GM23338 (cell line): ENCODE measurements at regions not wholly inside any gene's neighbourhood (a gene's known extent, or its start where the extent isn't known, plus 50 kb on each side); places are given as distances from the start of the nearest gene placed in this dataset.
A peak's percentile ranks its signal among the peaks of the same experiment; 100 is the strongest.

ENCODE experiments used
- ATAC-seq: fragments of 200-7000 bp; cut with Tn5 transposase; 3 replicates; pipeline ENCODE4 v1.9.1; 2020
- DNase-seq: peaks from one replicate; pipeline ENCODE4 v3.0.0-alpha.2; 2015; ENCODE audit warnings: low spot score
- H2AFZ ChIP-seq: fragments of 200-600 bp; sonication (generic); 2 replicates; pipeline ENCODE4 v1.8.0; 2016; ENCODE audit warnings: antibody characterized with exemption, mild to moderate bottlenecking, moderate library complexity
- H3F3A ChIP-seq: fragments of 200-600 bp; sonication (generic); replicated peaks from 2 replicates; pipeline ENCODE4 v1.8.0; 2017; ENCODE audit warnings: antibody characterized with exemption, mixed run types, low read depth
- H3K27ac ChIP-seq: fragments of 200-600 bp; sonication (generic); 2 replicates; pipeline ENCODE4 v1.6.1; 2016; ENCODE audit warnings: low read depth
- H3K27me3 ChIP-seq: fragments of 200-600 bp; sonication (generic); 2 replicates; pipeline ENCODE4 v1.8.0; 2016; ENCODE audit warnings: mild to moderate bottlenecking, mixed run types, moderate library complexity; ENCODE audit not compliant: insufficient read depth
- H3K36me3 ChIP-seq: fragments of 200-600 bp; sonication (generic); 2 replicates; pipeline ENCODE4 v1.8.0; 2016; ENCODE audit warnings: mild to moderate bottlenecking; ENCODE audit not compliant: insufficient read depth
- H3K4me1 ChIP-seq: fragments of 200-600 bp; sonication (generic); 2 replicates; pipeline ENCODE4 v1.8.0; 2016; ENCODE audit warnings: mild to moderate bottlenecking, moderate library complexity; ENCODE audit not compliant: insufficient read depth
- H3K4me2 ChIP-seq: fragments of 200-600 bp; sonication (generic); 2 replicates; pipeline ENCODE4 v1.7.1; 2017; ENCODE audit warnings: mixed run types
- H3K4me3 ChIP-seq: fragments of 200-600 bp; sonication (generic); 2 replicates; pipeline ENCODE4 v1.6.1; 2016; ENCODE audit warnings: mixed run types
- H3K79me2 ChIP-seq: fragments of 200-600 bp; sonication (generic); replicated peaks from 2 replicates; pipeline ENCODE4 v1.8.0; 2017; ENCODE audit warnings: mild to moderate bottlenecking; ENCODE audit not compliant: insufficient read depth
- H3K9me2 ChIP-seq: fragments of 200-600 bp; sonication (generic); 2 replicates; pipeline ENCODE4 v1.8.0; 2017; ENCODE audit not compliant: insufficient read depth
- H4K20me1 ChIP-seq: fragments of 200-600 bp; sonication (generic); replicated peaks from 2 replicates; pipeline ENCODE4 v1.8.0; 2017; ENCODE audit warnings: mild to moderate bottlenecking; ENCODE audit not compliant: insufficient read depth
- H3K27ac Mint-ChIP-seq: 2 replicates; pipeline ENCODE4 v1.8.0; 2020; ENCODE audit warnings: inconsistent platforms, mild to moderate bottlenecking, moderate library complexity, mixed read lengths
- H3K27me3 Mint-ChIP-seq: 3 replicates; pipeline ENCODE4 v1.8.0; 2022; ENCODE audit warnings: low read depth, mild to moderate bottlenecking, moderate library complexity, mixed read lengths, inconsistent platforms; ENCODE audit not compliant: insufficient read depth, poor library complexity
- H3K36me3 Mint-ChIP-seq: 3 replicates; pipeline ENCODE4 v1.8.0; 2021; ENCODE audit warnings: low read depth, mild to moderate bottlenecking, inconsistent platforms, moderate library complexity, mixed read lengths
- H3K4me1 Mint-ChIP-seq: 3 replicates; pipeline ENCODE4 v1.8.0; 2020; ENCODE audit warnings: mild to moderate bottlenecking, inconsistent platforms, mixed read lengths
- H3K4me3 Mint-ChIP-seq: 3 replicates; pipeline ENCODE4 v1.8.0; 2021; ENCODE audit warnings: moderate library complexity, mild to moderate bottlenecking, inconsistent platforms, mixed read lengths
- H3K9me3 Mint-ChIP-seq: 3 replicates; pipeline ENCODE4 v1.8.0; 2020; ENCODE audit warnings: moderate library complexity, mild to moderate bottlenecking, inconsistent platforms, mixed read lengths
- EZH2 ChIP-seq: fragments of 200-600 bp; sonication (generic); IDR thresholded peaks from one replicate; pipeline ENCODE4 v1.8.0; 2017; ENCODE audit warnings: antibody characterized with exemption, mild to moderate bottlenecking, low read depth; ENCODE audit not compliant: unreplicated experiment
- ZNF462 ChIP-seq: fragments of 250-450 bp; sonication (Bioruptor Pico); IDR thresholded peaks from 2 replicates; pipeline ENCODE4 v1.5.0; 2020; ENCODE audit warnings: mild to moderate bottlenecking, moderate library complexity

DNA sequence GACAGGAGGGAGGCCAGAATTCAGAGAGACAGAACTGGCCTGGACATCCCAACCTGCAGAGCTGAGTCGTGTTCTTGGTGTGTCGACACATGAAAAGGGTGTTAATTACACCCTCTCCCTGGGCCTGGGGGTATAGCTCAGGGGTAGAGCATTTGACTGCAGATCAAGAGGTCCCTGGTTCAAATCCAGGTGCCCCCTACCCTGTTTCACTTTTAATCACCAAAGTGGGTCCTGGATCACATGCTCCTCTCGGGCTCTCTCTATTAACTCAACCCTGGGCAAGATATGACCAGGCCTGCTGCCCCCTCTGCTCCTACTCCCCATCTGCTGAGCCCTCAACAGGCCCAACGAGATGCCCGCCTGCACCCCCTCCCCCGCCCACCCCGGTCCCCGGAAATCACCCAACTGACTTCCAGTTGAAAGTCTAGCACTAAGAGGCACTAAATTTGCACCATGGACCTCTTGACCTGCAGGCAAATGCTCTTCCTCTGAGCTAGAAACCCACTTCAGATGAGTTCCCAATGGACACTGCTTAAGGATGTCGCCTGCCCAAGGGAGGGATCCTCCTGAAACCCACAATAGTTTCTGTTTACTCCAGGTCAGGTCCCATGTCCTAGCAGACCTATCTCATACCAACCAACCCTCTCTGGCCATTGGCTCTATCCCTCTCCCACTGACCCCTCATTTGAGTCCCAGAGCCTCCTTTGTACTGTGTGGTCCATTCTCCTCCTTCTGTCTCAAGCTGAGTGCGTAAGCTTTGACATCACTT is 137.6 kb downstream of the ZNF467 start:
- TF ChIP-seq EZH2 = no peak
- peak; percentile 29; the same call in 1 of the 2 replicates for TF ChIP-seq ZNF462 (CRISPR knock-in tag)
- H3K27ac ChIP-seq = no peak overlapping the region
- H3K36me3 ChIP-seq = no peaks in the 10 kb centered on the region
- no peak overlapping the region; the same call in 1 of the 2 replicates for H3K4me2 ChIP-seq
- H2AFZ ChIP-seq = no peak overlapping the region
- Mint-ChIP-seq H3K27ac (no peak overlapping the region), H3K4me1 (peaks cover 4% of the 10 kb centered on the region; the same call in 2 of the 3 replicates), H3K9me3 (peaks cover 3% of the 10 kb centered on the region; the same call in 1 of the 3 replicates), H3K27me3 (peaks cover 10% of the 10 kb centered on the region), H3K4me3 (peak overlapping the region; percentile 39; the same call in 1 of the 3 replicates), H3K36me3 (0 out of 3 replicates have a peak, but pooled peaks cover 3% of the 10 kb centered on the region)
- H3K9me2 ChIP-seq = no peaks in the 10 kb centered on the region
- no peaks in the 10 kb centered on the region for H3K4me1 ChIP-seq
- ATAC-seq (peak; percentile 98), DNase-seq (peak; percentile 77)
- 0 out of 2 replicates have a peak, but pooled peaks cover 4% of the 10 kb centered on the region for H3K27me3 ChIP-seq
- 0 out of 2 replicates have a peak, but pooled peaks cover 3% of the 10 kb centered on the region for H3F3A ChIP-seq
- H4K20me1 ChIP-seq = no peaks in the 10 kb centered on the region
- H3K4me3 ChIP-seq = 0 out of 2 replicates have a peak overlapping the region, but pooled peaks have one; percentile 9
- H3K79me2 ChIP-seq = no peaks in the 10 kb centered on the region
